ENCODE measurements at regions not wholly inside any gene's neighbourhood (a gene's known extent, or its start where the extent isn't known, plus 50 kb on each side); places are given as distances from the start of the nearest gene placed in this dataset.
A peak's percentile ranks its signal among the peaks of the same experiment; 100 is the strongest.

- no peak overlapping the region for H3K4me3 ChIP-seq (ENCODE audit: low read depth, low read length)
- TF ChIP-seq, protein P1, sequence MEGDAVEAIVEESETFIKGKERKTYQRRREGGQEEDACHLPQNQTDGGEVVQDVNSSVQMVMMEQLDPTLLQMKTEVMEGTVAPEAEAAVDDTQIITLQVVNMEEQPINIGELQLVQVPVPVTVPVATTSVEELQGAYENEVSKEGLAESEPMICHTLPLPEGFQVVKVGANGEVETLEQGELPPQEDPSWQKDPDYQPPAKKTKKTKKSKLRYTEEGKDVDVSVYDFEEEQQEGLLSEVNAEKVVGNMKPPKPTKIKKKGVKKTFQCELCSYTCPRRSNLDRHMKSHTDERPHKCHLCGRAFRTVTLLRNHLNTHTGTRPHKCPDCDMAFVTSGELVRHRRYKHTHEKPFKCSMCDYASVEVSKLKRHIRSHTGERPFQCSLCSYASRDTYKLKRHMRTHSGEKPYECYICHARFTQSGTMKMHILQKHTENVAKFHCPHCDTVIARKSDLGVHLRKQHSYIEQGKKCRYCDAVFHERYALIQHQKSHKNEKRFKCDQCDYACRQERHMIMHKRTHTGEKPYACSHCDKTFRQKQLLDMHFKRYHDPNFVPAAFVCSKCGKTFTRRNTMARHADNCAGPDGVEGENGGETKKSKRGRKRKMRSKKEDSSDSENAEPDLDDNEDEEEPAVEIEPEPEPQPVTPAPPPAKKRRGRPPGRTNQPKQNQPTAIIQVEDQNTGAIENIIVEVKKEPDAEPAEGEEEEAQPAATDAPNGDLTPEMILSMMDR (IDR thresholded peaks at IDR 0.05; ENCODE audit: insufficient read depth, low read depth, low read length) = no peak
- DNase-seq (ENCODE audit: low read depth) = no peak
Measured at GRCh38 chr2:147348931-147349555, 495.8 kb upstream of the ACVR2A start.

DNA sequence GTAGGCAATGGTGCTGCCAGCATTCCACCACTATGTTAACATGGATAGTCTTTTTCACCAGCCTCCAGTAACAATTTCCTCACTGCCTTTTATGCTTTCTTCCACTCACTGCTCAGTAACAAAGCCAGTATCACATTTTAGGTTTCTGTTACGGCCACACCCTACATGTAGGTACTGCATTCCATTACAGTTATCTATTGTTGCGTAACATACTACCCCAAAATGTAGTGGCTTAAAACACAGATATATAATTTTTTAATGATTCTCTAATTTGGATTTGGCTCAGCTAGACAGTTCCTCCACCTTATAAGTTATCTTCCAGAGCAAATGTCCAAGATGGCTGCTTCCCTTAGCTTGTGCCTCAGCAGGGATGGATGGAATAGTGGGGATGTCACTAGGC is 498.7 kb upstream of the ACVR2A start:
- no peak for DNase-seq (ENCODE audit: low read depth)
- H3K4me3 ChIP-seq (ENCODE audit: low read depth, low read length) = no peak overlapping the region
- TF ChIP-seq, protein P1 (IDR thresholded peaks at IDR 0.05; ENCODE audit: insufficient read depth, low read depth, low read length) = no peak

- TF ChIP-seq, protein P1 (IDR thresholded peaks at IDR 0.05; ENCODE audit: insufficient read depth, low read depth, low read length) = no peak
- peak; percentile 30 for DNase-seq (ENCODE audit: low read depth)
- no peak overlapping the region for H3K4me3 ChIP-seq (ENCODE audit: low read depth, low read length)
Measured at GRCh38 chr2:147345246-147345645, 499.6 kb upstream of the ACVR2A start.

GRCh38 chr2:147342329-147342728 is 502.5 kb upstream of the ACVR2A start:
- no peak for DNase-seq (ENCODE audit: low read depth)
- no peak overlapping the region for H3K4me3 ChIP-seq (ENCODE audit: low read depth, low read length)
- TF ChIP-seq, protein P1 (IDR thresholded peaks at IDR 0.05; ENCODE audit: insufficient read depth, low read depth, low read length) = no peak

- no peak overlapping the region for H3K4me3 ChIP-seq (ENCODE audit: low read depth, low read length)
- TF ChIP-seq, protein P1 (IDR thresholded peaks at IDR 0.05; ENCODE audit: insufficient read depth, low read depth, low read length) = peak; percentile 59
- DNase-seq (ENCODE audit: low read depth) = peak; percentile 49
Measured at GRCh38 chr2:147331790-147332419, 512.9 kb upstream of the ACVR2A start.

DNA sequence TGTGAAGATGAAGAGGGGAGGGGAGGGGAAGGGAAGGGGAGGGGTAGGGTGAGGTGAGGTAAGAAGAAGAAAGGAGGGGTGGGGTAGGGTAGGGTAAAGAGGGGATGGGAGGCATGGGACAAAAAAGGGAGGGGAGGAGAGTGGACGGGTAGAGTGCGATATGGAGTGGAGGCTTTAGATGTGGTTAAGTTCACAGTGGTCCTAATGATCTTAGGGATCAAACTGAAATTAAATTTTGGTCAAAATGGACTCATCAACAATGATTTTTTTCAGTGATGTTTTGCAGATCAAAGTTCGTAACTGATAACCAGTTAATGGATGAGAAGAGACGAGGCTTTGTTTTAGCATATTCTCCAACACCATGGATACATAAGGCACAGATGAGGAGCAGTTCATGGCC is 513.9 kb upstream of the ACVR2A start:
- no peak for DNase-seq (ENCODE audit: low read depth)
- H3K4me3 ChIP-seq (ENCODE audit: low read depth, low read length) = no peak overlapping the region
- TF ChIP-seq, protein P1 (IDR thresholded peaks at IDR 0.05; ENCODE audit: insufficient read depth, low read depth, low read length) = no peak
